H1 (cell line): ENCODE measurements at regions not wholly inside any gene's neighbourhood (a gene's known extent, or its start where the extent isn't known, plus 50 kb on each side); places are given as distances from the start of the nearest gene placed in this dataset.

ENCODE experiments used
- CTCF ChIA-PET: fragments of 300-600 bp; sonication (Branson Sonifier 250); formaldehyde crosslinking; loops from one replicate; lab custom pipeline; 2021; ENCODE audit not compliant: partially characterized antibody; lab: Charles Lee
- POLR2A ChIA-PET: fragments of 300-600 bp; sonication (Branson Sonifier 250); formaldehyde crosslinking; loops from one replicate; lab custom pipeline; 2021; ENCODE audit warnings: inconsistent platforms; ENCODE audit not compliant: partially characterized antibody; lab: Charles Lee
- DNase-seq, 2 experiments: peaks; one replicate each; pipeline versions ENCODE4 v3.0.0 to v3.0.0-alpha.2; 2010 to 2022; ENCODE audit warnings: low spot score in 2 of 2, low read depth in 1 of 2, mixed read lengths in 1 of 2
- FAIRE-seq: peaks from 2 replicates; lab custom pipeline; 2011; peaks lifted over from hg19 to GRCh38; lab: Jason Lieb, UNC
- H2AFZ ChIP-seq: 2 replicates; pipeline ENCODE4 v1.8.1; 2012; ENCODE audit warnings: low read length, inconsistent platforms
- H2AK5ac ChIP-seq: 2 replicates; pipeline ENCODE4 v1.6.1; 2013; ENCODE audit warnings: low read depth, low read length
- H2BK120ac ChIP-seq: replicated peaks from 2 replicates; pipeline ENCODE3; 2013; ENCODE audit warnings: low read depth, low read length, inconsistent platforms
- H2BK12ac ChIP-seq: 2 replicates; pipeline ENCODE4 v1.6.1; 2013; ENCODE audit warnings: low read depth, low read length
- H2BK15ac ChIP-seq: 2 replicates; pipeline ENCODE4 v1.6.1; 2013; ENCODE audit warnings: low read length
- H2BK20ac ChIP-seq: 2 replicates; pipeline ENCODE4 v1.6.1; 2013; ENCODE audit warnings: low read length
- H2BK5ac ChIP-seq: 2 replicates; pipeline ENCODE4 v1.6.1; 2013; ENCODE audit warnings: low read depth, low read length
- H3K14ac ChIP-seq: 2 replicates; pipeline ENCODE4 v1.6.1; 2013; ENCODE audit warnings: inconsistent platforms; ENCODE audit not compliant: insufficient read length
- H3K18ac ChIP-seq: 2 replicates; pipeline ENCODE4 v1.6.1; 2013; ENCODE audit warnings: low read length; ENCODE audit errors: extremely low read depth
- H3K23ac ChIP-seq: 2 replicates; pipeline ENCODE4 v1.6.1; 2013; ENCODE audit warnings: inconsistent platforms; ENCODE audit not compliant: insufficient read length
- H3K23me2 ChIP-seq: 2 replicates; pipeline ENCODE4 v1.6.1; 2013; ENCODE audit warnings: low read depth, low read length
- H3K27ac ChIP-seq: 2 replicates; pipeline ENCODE4 v1.6.1; 2011; ENCODE audit warnings: low read depth, low read length, inconsistent platforms
- H3K27me3 ChIP-seq, 4 experiments: replicated peaks in 1 of 4; 1 replicate in 1 of 4; 2 replicates in 3 of 4; pipeline versions ENCODE4 v1.6.1 to v1.8.1; 2011 to 2013; ENCODE audit warnings: low read length in 3 of 4, mild to moderate bottlenecking in 3 of 4, inconsistent platforms in 2 of 4, mixed read lengths in 2 of 4, moderate library complexity in 1 of 4; ENCODE audit not compliant: control insufficient read depth in 3 of 4, insufficient read depth in 3 of 4; ENCODE audit errors: extremely low read depth in 1 of 4
- H3K36me3 ChIP-seq, 4 experiments: 2 replicates each; pipeline versions ENCODE4 v1.6.1 to v1.8.1; 2011 to 2013; ENCODE audit warnings: mild to moderate bottlenecking in 4 of 4, low read length in 3 of 4, moderate library complexity in 2 of 4, control low read depth in 1 of 4, inconsistent platforms in 1 of 4; ENCODE audit not compliant: insufficient read depth in 4 of 4, control insufficient read depth in 2 of 4
- H3K4ac ChIP-seq: replicated peaks from 2 replicates; pipeline ENCODE3; 2013; ENCODE audit warnings: low read length, low read depth, mixed read lengths, inconsistent platforms; ENCODE audit not compliant: insufficient read length
- H3K4me1 ChIP-seq, 4 experiments: replicated peaks in 1 of 4; 1 replicate in 1 of 4; 2 replicates in 3 of 4; pipeline versions ENCODE4 v1.6.1 to v1.8.1; 2011 to 2013; ENCODE audit warnings: low read length in 3 of 4, inconsistent platforms in 2 of 4, mixed read lengths in 1 of 4; ENCODE audit not compliant: insufficient read depth in 4 of 4, control insufficient read depth in 3 of 4
- H3K4me2 ChIP-seq, 2 experiments: 2 replicates each; pipeline versions ENCODE4 v1.6.1 to v1.8.1; 2011 to 2013; ENCODE audit warnings: low read depth in 2 of 2, low read length in 2 of 2, control low read depth in 1 of 2, inconsistent platforms in 1 of 2, mild to moderate bottlenecking in 1 of 2; ENCODE audit not compliant: insufficient read depth in 1 of 2
- H3K4me3 ChIP-seq, 4 experiments: fragments of 200-600, 300-600 bp in 1 of 4; sonication (generic), shearing (Covaris generic), sonication (Bioruptor Twin) in 1 of 4; 2 replicates each; pipeline versions ENCODE4 v1.5.1 to v1.8.1; 2011 to 2016; ENCODE audit warnings: low read length in 4 of 4, low read depth in 3 of 4, control low read depth in 2 of 4, inconsistent platforms in 2 of 4, mild to moderate bottlenecking in 2 of 4, mixed read lengths in 1 of 4, moderate library complexity in 1 of 4; ENCODE audit not compliant: insufficient read depth in 2 of 4; ENCODE audit errors: extremely low read depth in 1 of 4
- H3K56ac ChIP-seq: replicated peaks from 2 replicates; pipeline ENCODE3; 2013; ENCODE audit warnings: low read depth, mild to moderate bottlenecking, mixed read lengths, low read length, inconsistent platforms; ENCODE audit not compliant: insufficient read length
- H3K79me1 ChIP-seq: 2 replicates; pipeline ENCODE4 v1.6.1; 2013; ENCODE audit warnings: low read depth, low read length, control low read depth
- H3K79me2 ChIP-seq, 2 experiments: 2 replicates each; pipeline versions ENCODE4 v1.6.1 to v1.8.1; 2012 to 2013; ENCODE audit warnings: low read length in 2 of 2, mild to moderate bottlenecking in 2 of 2, inconsistent platforms in 1 of 2; ENCODE audit not compliant: insufficient read depth in 2 of 2, control insufficient read depth in 1 of 2
- H3K9ac ChIP-seq, 4 experiments: replicated peaks in 1 of 4; 1 replicate in 1 of 4; 2 replicates in 3 of 4; pipeline versions ENCODE4 v1.6.1 to v1.8.1; 2011 to 2013; ENCODE audit warnings: low read depth in 3 of 4, low read length in 3 of 4, control low read depth in 2 of 4, mild to moderate bottlenecking in 2 of 4, moderate library complexity in 2 of 4, inconsistent platforms in 1 of 4; ENCODE audit errors: extremely low read depth in 1 of 4
- H3K9me3 ChIP-seq, 2 experiments: 2 replicates each; pipeline versions ENCODE4 v1.6.1 to v1.8.1; 2012 to 2013; ENCODE audit warnings: mild to moderate bottlenecking in 2 of 2, moderate library complexity in 2 of 2, control low read depth in 1 of 2, inconsistent platforms in 1 of 2, low read depth in 1 of 2, low read length in 1 of 2, mixed read lengths in 1 of 2; ENCODE audit not compliant: insufficient read depth in 2 of 2
- H4K20me1 ChIP-seq, 2 experiments: replicated peaks in 1 of 2; 2 replicates each; pipeline versions ENCODE3 to v1.8.1; 2011 to 2013; ENCODE audit warnings: inconsistent platforms in 2 of 2, low read length in 2 of 2, mild to moderate bottlenecking in 1 of 2; ENCODE audit not compliant: insufficient read depth in 2 of 2, control insufficient read depth in 1 of 2
- H4K5ac ChIP-seq: 2 replicates; pipeline ENCODE4 v1.6.1; 2013; ENCODE audit warnings: low read length, low read depth, mixed read lengths, inconsistent platforms; ENCODE audit not compliant: insufficient read length
- H4K8ac ChIP-seq: 2 replicates; pipeline ENCODE4 v1.8.0; 2013; ENCODE audit warnings: mild to moderate bottlenecking, moderate library complexity, low read length, inconsistent platforms; ENCODE audit not compliant: insufficient read depth; ENCODE audit errors: extremely low read depth
- H4K91ac ChIP-seq: replicated peaks from 2 replicates; pipeline ENCODE3; 2013; ENCODE audit warnings: low read length, mixed read lengths, inconsistent platforms; ENCODE audit not compliant: insufficient read length
- BACH1 ChIP-seq: IDR thresholded peaks from 2 replicates; pipeline ENCODE4 v1.6.1; 2012; ENCODE audit warnings: low read length, improper control_type of control experiment
- CEBPB ChIP-seq: IDR thresholded peaks from 2 replicates; pipeline ENCODE4 v1.6.1; 2012; ENCODE audit warnings: low read depth, low read length
- WGBS, 2 experiments: shearing (Covaris generic) in 1 of 2; methylation state at CpG; one replicate each; pipeline versions ENCODE4 v1.1.6 to v1.1.7; 2013 to 2015; ENCODE audit warnings: low lambda C conversion rate in 2 of 2, mixed read lengths in 2 of 2, inconsistent platforms in 1 of 2, low coverage in 1 of 2, missing lambda C conversion rate in 1 of 2; ENCODE audit not compliant: insufficient replicate concordance in 2 of 2, insufficient coverage in 1 of 2, insufficient read length in 1 of 2; ENCODE audit errors: extremely low coverage in 1 of 2, missing lambda C conversion rate in 1 of 2; 5-methylcytosine and 5-hydroxymethylcytosine counted together

DNA sequence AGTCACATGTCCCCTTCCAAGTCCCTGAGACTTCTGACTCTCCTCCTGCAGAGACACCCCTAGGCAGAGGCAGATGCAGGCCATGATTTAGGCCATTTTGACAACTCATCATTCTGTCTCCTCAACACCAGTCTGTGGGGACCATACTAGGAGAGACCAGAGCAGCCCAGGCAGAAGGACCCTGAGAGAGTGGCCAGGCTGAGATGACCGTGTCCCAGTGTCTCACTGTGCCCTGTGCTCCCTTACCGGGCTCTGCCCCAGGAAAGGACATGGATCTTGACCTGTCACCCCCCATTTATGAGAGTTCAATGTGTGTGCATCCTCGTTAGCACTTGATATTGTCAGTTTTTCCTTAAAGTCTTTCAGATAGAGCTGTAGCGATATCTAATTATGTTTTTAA lies 52.4 kb upstream of the IGLL5 start:
- Histone ChIP-seq H2AFZ (no peak overlapping the region), H2BK12ac (no peak overlapping the region), H3K79me2 (no peaks in the 10 kb centered on the region), H4K91ac (no peak overlapping the region), H2BK120ac (no peak overlapping the region), H3K23me2 (no peaks in the 10 kb centered on the region), H4K20me1 (no peaks in the 10 kb centered on the region), H3K79me1 (no peaks in the 10 kb centered on the region), H3K4me1 (no peaks in the 10 kb centered on the region), H3K18ac (no peak overlapping the region), H3K27ac (no peak overlapping the region), H3K4me2 (no peak overlapping the region), H3K9me3 (peaks cover 20 to 52% of the 10 kb centered on the region in 2 experiments; a peak in 3 of 4 replicates), H3K14ac (no peak overlapping the region), H3K9ac (no peak overlapping the region), H3K23ac (no peak overlapping the region), H3K27me3 (peaks cover 7 to 46% (median 15%) of the 10 kb centered on the region in 4 experiments), H2BK20ac (no peak overlapping the region), H2AK5ac (no peak overlapping the region), H3K36me3 (no peaks in the 10 kb centered on the region), H2BK5ac (no peak overlapping the region), H3K4ac (no peak overlapping the region), H2BK15ac (no peak overlapping the region), H4K5ac (no peak overlapping the region), H3K56ac (no peak overlapping the region), H3K4me3 (no peak overlapping the region), H4K8ac (no peak overlapping the region)
- ChIA-PET POLR2A (no interaction called here), CTCF (no interaction called here)
- no peak for TF ChIP-seq BACH1
- TF ChIP-seq CEBPB = no peak
- DNase-seq (no peak), FAIRE-seq (no peak)
- 74% methylated on average over 4 of the region's 4 CpGs; no CpG with 5 or more reads in 1 of the 2 experiments for WGBS, 2 experiments
